ENCODE measurements at regions not wholly inside any gene's neighbourhood (a gene's known extent, or its start where the extent isn't known, plus 50 kb on each side); places are given as distances from the start of the nearest gene placed in this dataset.

GRCh38 chr2:194730266-194730665 is 926.8 kb upstream of the SLC39A10 start:
- no peak for TF ChIP-seq CTCF (IDR thresholded peaks at IDR 0.05; ENCODE audit: extremely low read depth, missing control alignments)
- no peak for DNase-seq (ENCODE audit: low spot score)

- TF ChIP-seq CTCF (IDR thresholded peaks at IDR 0.05; ENCODE audit: extremely low read depth, missing control alignments): no peak
- DNase-seq (ENCODE audit: low spot score): no peak
Measured at GRCh38 chr2:194725169-194725568, 931.9 kb upstream of the SLC39A10 start.

- no peak for DNase-seq (ENCODE audit: low spot score)
- TF ChIP-seq CTCF (IDR thresholded peaks at IDR 0.05; ENCODE audit: extremely low read depth, missing control alignments): no peak
Measured at GRCh38 chr2:194723446-194723845, 933.6 kb upstream of the SLC39A10 start.

- TF ChIP-seq CTCF (IDR thresholded peaks at IDR 0.05; ENCODE audit: extremely low read depth, missing control alignments): no peak
- no peak for DNase-seq (ENCODE audit: low spot score)
Measured at GRCh38 chr2:194721227-194721626, 935.8 kb upstream of the SLC39A10 start.

- TF ChIP-seq CTCF (IDR thresholded peaks at IDR 0.05; ENCODE audit: extremely low read depth, missing control alignments): no peak
- no peak for DNase-seq (ENCODE audit: low spot score)
Measured at GRCh38 chr2:194720462-194720861, 936.6 kb upstream of the SLC39A10 start.

- no peak for DNase-seq (ENCODE audit: low spot score)
- no peak for TF ChIP-seq CTCF (IDR thresholded peaks at IDR 0.05; ENCODE audit: extremely low read depth, missing control alignments)
Measured at GRCh38 chr2:194718881-194719280, 938.1 kb upstream of the SLC39A10 start.

- DNase-seq (ENCODE audit: low spot score): no peak
- no peak for TF ChIP-seq CTCF (IDR thresholded peaks at IDR 0.05; ENCODE audit: extremely low read depth, missing control alignments)
Measured at GRCh38 chr2:194714541-194714940, 942.5 kb upstream of the SLC39A10 start.

All from GM20000 (cell line).